ENCODE measurements at regions not wholly inside any gene's neighbourhood (a gene's known extent, or its start where the extent isn't known, plus 50 kb on each side); places are given as distances from the start of the nearest gene placed in this dataset.

DNA sequence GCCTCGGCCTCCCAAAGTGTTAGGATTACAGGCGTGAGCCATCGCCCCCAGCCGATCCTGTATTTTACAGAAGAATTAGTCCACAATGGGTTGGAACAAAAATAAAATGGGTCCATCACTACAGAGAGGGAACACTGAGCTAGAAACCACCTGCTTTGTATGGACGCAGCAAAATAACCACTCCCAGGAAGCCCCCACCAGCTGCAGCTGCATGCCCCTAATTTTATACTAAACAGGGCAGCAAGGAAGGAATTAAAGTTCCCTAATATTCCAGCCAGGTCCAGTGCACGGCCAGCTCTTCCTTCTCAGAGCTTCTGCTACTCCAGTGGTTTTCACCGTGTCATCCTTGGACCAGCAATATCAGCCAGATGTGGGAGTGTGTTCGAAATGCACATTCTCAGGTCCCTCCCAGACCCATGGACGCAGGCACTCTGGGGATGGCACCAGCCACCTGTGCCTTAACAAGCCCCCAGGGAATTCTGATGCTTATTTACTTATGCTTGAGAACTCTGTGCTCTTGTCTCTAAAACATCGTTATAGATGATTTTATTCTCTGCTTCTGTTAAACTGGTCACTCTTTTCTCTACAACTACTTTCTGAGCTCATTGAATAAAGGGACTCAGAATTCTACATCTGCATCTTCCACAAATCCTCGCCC lies 189.5 kb upstream of the SLC24A3 start:
- H3K4me2 ChIP-seq: peak overlapping the region; percentile 23
- H4K20me1 ChIP-seq: no peaks in the 10 kb centered on the region
- H3K27me3 ChIP-seq: no peaks in the 10 kb centered on the region
- H3K4me1 ChIP-seq: peaks cover 23% of the 10 kb centered on the region
- no peak overlapping the region for H3K4me3 ChIP-seq
- H3K9ac ChIP-seq: no peak overlapping the region
- no peak overlapping the region for H3K27ac ChIP-seq
- H3K36me3 ChIP-seq: no peaks in the 10 kb centered on the region
- no peaks in the 10 kb centered on the region for H3K9me3 ChIP-seq
- TF ChIP-seq Cebpa-rat (IDR thresholded peaks at IDR 0.05): no peak

- Histone ChIP-seq H3K9ac (no peak overlapping the region), H3K4me3 (no peak overlapping the region), H3K36me3 (no peaks in the 10 kb centered on the region), H3K27ac (no peak overlapping the region), H3K27me3 (no peaks in the 10 kb centered on the region), H3K4me2 (no peak overlapping the region), H3K4me1 (peaks cover 23% of the 10 kb centered on the region), H4K20me1 (no peaks in the 10 kb centered on the region), H3K9me3 (no peaks in the 10 kb centered on the region)
- no peak for TF ChIP-seq Cebpa-rat (IDR thresholded peaks at IDR 0.05)
These were observed 188.0 kb upstream of the SLC24A3 start for GRCh38 chr20:19024296-19025035.

GRCh38 chr20:19025430-19026120 lies 186.9 kb upstream of the SLC24A3 start:
- peaks cover 23% of the 10 kb centered on the region for H3K4me1 ChIP-seq
- H4K20me1 ChIP-seq: no peaks in the 10 kb centered on the region
- H3K36me3 ChIP-seq: no peaks in the 10 kb centered on the region
- H3K4me2 ChIP-seq: peak overlapping the region; percentile 52
- no peaks in the 10 kb centered on the region for H3K27me3 ChIP-seq
- no peak overlapping the region for H3K4me3 ChIP-seq
- no peak for TF ChIP-seq Cebpa-rat (IDR thresholded peaks at IDR 0.05)
- H3K9me3 ChIP-seq: no peaks in the 10 kb centered on the region
- no peak overlapping the region for H3K9ac ChIP-seq
- no peak overlapping the region for H3K27ac ChIP-seq

DNA sequence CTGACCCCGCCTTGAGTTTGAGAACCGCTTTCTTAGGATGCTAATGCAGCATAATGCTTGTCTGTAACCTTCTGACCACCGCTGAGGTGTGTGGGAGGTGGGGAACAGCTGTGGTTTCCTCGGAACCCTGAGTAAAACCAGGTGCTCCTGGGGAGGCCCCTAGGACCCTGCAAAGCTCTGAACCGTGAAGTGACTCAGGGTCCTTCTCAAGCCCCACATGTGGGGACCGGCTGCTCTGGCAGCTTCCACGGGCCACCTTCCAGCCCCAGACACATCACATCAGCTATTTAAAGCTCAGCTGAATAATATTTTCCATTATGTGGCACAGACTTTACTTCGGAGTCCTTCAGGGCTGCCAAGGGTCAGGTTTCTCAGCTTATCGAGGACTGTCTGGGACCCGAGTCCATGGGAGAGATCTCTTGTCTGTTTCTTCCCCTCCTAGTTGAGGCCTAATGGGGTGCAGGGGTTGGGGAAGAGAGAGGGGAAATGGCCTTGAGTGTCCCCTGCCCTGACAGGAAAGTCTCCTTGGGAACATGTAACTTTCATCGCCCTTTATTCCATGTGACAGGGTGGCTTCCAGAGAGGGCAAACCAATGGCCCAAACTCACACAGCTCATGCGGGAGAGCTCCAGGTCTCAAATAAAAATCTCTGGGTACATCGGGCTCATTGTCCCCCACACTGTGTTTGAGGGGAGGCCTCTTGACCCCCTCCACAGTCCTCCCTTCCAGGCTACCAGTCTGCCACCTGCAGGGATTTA lies 186.1 kb upstream of the SLC24A3 start:
- Histone ChIP-seq H3K4me3 (no peak overlapping the region), H4K20me1 (no peaks in the 10 kb centered on the region), H3K27ac (0 out of 2 replicates have a peak overlapping the region, but pooled peaks have one; percentile 13), H3K4me1 (peaks cover 23% of the 10 kb centered on the region), H3K36me3 (no peaks in the 10 kb centered on the region), H3K27me3 (no peaks in the 10 kb centered on the region), H3K4me2 (peak overlapping the region; percentile 52), H3K9ac (no peak overlapping the region), H3K9me3 (no peaks in the 10 kb centered on the region)
- no peak for TF ChIP-seq Cebpa-rat (IDR thresholded peaks at IDR 0.05)

DNA sequence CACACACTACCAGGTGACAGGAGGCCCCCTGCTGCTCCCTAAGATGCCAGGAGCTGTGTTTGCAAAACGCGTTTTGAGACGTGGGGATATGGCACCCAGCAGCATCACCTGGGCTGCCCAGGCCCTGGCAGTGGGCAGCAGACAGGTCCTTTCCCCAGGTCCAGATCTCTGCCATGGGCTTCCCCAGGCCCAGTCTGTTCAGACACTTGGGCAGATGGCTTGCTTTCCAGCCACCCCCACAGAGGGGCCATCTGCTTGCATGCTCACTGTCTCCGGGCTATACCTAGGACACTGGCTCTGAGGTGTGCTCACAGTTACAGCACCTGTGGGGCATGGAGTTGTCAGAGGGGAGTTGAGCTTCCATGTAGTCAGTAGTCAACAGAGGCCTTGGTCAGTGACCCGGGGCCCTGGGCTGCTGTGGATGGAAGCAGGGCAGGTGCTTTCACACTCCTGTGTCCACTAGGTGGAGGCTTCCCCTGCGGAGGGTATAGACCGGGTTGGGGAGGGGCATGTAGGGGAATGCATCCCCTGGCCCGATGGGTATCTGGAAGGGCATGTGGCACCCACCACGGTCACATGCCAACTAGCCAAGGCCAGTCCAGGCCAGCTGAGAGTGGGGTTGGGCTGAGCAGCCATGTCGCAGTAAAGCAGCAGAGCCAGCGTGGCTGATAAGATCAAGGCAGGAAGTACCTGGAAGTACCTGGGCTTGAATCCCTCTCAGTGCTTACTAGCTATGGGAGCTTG lies 185.4 kb upstream of the SLC24A3 start:
- no peak for TF ChIP-seq Cebpa-rat (IDR thresholded peaks at IDR 0.05)
- Histone ChIP-seq H4K20me1 (no peaks in the 10 kb centered on the region), H3K4me3 (no peak overlapping the region), H3K9me3 (no peaks in the 10 kb centered on the region), H3K4me2 (no peak overlapping the region), H3K27ac (no peak overlapping the region), H3K27me3 (no peaks in the 10 kb centered on the region), H3K9ac (no peak overlapping the region), H3K4me1 (peaks cover 23% of the 10 kb centered on the region), H3K36me3 (no peaks in the 10 kb centered on the region)

DNA sequence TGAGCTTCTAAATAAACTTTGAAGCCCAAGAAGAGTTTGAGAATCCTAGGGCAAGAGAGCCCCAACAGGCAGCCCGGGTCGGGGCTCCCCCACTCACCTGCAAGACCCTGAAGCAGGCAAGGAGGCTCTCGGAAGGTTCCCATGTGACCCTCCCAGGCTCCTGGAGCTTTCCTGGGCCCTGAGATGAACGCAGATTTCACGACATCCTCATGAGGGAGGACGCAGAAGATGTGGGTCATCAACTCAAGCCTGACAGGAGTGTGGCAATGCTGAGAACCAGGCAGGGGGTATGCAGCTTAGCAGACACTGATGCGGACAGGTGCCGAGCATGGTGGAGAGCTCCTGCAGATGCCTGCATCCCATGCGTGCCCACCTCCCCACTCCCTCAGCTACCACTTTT lies 184.5 kb upstream of the SLC24A3 start:
- Histone ChIP-seq H3K4me1 (peaks cover 18% of the 10 kb centered on the region), H4K20me1 (no peaks in the 10 kb centered on the region), H3K4me3 (no peak overlapping the region), H3K27ac (no peak overlapping the region), H3K27me3 (no peaks in the 10 kb centered on the region), H3K9ac (no peak overlapping the region), H3K36me3 (no peaks in the 10 kb centered on the region), H3K4me2 (no peak overlapping the region), H3K9me3 (no peaks in the 10 kb centered on the region)
- TF ChIP-seq Cebpa-rat (IDR thresholded peaks at IDR 0.05): no peak

- TF ChIP-seq Cebpa-rat (IDR thresholded peaks at IDR 0.05): no peak
- Histone ChIP-seq H3K27me3 (no peaks in the 10 kb centered on the region), H3K27ac (no peak overlapping the region), H3K4me3 (no peak overlapping the region), H3K9ac (no peak overlapping the region), H3K36me3 (no peaks in the 10 kb centered on the region), H3K4me1 (no peaks in the 10 kb centered on the region), H4K20me1 (no peaks in the 10 kb centered on the region), H3K9me3 (no peaks in the 10 kb centered on the region), H3K4me2 (no peak overlapping the region)
These were observed 170.7 kb upstream of the SLC24A3 start for GRCh38 chr20:19041787-19042186.

DNA sequence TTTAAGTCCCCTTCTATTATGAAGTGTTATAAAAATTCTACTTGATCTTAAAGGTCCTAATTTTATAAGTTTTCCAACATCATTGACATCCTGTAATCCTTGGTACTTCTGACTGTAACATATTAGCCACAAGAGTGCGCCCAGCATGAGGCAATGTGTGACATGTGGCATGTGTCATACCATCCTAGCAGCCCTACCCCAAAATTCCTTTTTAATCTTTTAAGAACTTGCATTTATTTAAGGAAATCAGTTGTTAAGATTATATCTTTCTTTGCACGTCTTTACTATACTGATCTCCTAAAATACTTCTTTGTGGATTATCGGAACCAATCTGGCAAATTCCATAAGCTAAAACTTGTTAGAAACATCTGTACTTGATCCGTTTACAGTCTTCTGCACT lies 167.1 kb upstream of the SLC24A3 start:
- no peak overlapping the region for H3K9ac ChIP-seq
- H3K4me3 ChIP-seq: no peak overlapping the region
- no peak for TF ChIP-seq Cebpa-rat (IDR thresholded peaks at IDR 0.05)
- no peaks in the 10 kb centered on the region for H3K36me3 ChIP-seq
- H3K4me2 ChIP-seq: no peak overlapping the region
- peaks cover 5% of the 10 kb centered on the region; the same call in 1 of the 2 replicates for H3K4me1 ChIP-seq
- no peaks in the 10 kb centered on the region for H3K9me3 ChIP-seq
- H3K27ac ChIP-seq: no peak overlapping the region
- H3K27me3 ChIP-seq: no peaks in the 10 kb centered on the region
- H4K20me1 ChIP-seq: no peaks in the 10 kb centered on the region

Data from BLaER1 (cell line).